PC-3 (cell line): ENCODE measurements at regions not wholly inside any gene's neighbourhood (a gene's known extent, or its start where the extent isn't known, plus 50 kb on each side); places are given as distances from the start of the nearest gene placed in this dataset.

ENCODE experiments used
- CTCF ChIP-seq: fragments of 300-600 bp; sonication (generic); conservative IDR thresholded peaks from 2 replicates; pipeline ENCODE4 v1.5.1; 2017; ENCODE audit warnings: antibody characterized with exemption, low read depth, mild to moderate bottlenecking, low read length
- EZH2 ChIP-seq: fragments of 300-600 bp; sonication (generic); IDR thresholded peaks from one replicate; pipeline ENCODE4 v1.6.1; 2017; ENCODE audit warnings: antibody characterized with exemption, mild to moderate bottlenecking, low read length; ENCODE audit not compliant: unreplicated experiment

- TF ChIP-seq CTCF (no peak), EZH2 (no peak)
Observed at GRCh38 chr5:24222876-24223275, 421.9 kb downstream of the CDH10 start.
